ENCODE measurements at regions not wholly inside any gene's neighbourhood (a gene's known extent, or its start where the extent isn't known, plus 50 kb on each side); places are given as distances from the start of the nearest gene placed in this dataset.

GRCh38 chrX:38988301-38988700, 187.0 kb downstream of the MID1IP1 start:
- no peak overlapping the region for H3K27ac ChIP-seq (ENCODE audit: low read length)
- no peaks in the 10 kb centered on the region for H3K9me3 ChIP-seq (ENCODE audit: control insufficient read depth in 2 of 2, low read length in 2 of 2)
- H3K36me3 ChIP-seq (ENCODE audit: control insufficient read depth in 2 of 2, insufficient read depth in 2 of 2, low read length in 2 of 2), result no peaks in the 10 kb centered on the region
- H3K9ac ChIP-seq (ENCODE audit: low read length in 2 of 2), result no peak overlapping the region
- peaks cover 0 to 3% of the 10 kb centered on the region in 2 donors for H3K27me3 ChIP-seq (ENCODE audit: control insufficient read depth in 1 of 2, insufficient read depth in 2 of 2, low read length in 2 of 2)
- H3K4me1 ChIP-seq (ENCODE audit: control insufficient read depth, insufficient read depth, low read length), result no peaks in the 10 kb centered on the region
- H3K4me3 ChIP-seq (ENCODE audit: low read length in 2 of 2), result no peak overlapping the region

- no peak overlapping the region for H3K27ac ChIP-seq (ENCODE audit: low read length)
- H3K9me3 ChIP-seq (ENCODE audit: control insufficient read depth in 2 of 2, low read length in 2 of 2), result no peaks in the 10 kb centered on the region
- no peaks in the 10 kb centered on the region for H3K4me1 ChIP-seq (ENCODE audit: control insufficient read depth, insufficient read depth, low read length)
- no peak overlapping the region for H3K9ac ChIP-seq (ENCODE audit: low read length in 2 of 2)
- no peak overlapping the region for H3K4me3 ChIP-seq (ENCODE audit: low read length in 2 of 2)
- H3K36me3 ChIP-seq (ENCODE audit: control insufficient read depth in 2 of 2, insufficient read depth in 2 of 2, low read length in 2 of 2), result no peaks in the 10 kb centered on the region
- H3K27me3 ChIP-seq (ENCODE audit: control insufficient read depth in 1 of 2, insufficient read depth in 2 of 2, low read length in 2 of 2), result peaks cover 0 to 5% of the 10 kb centered on the region in 2 donors
These were observed 187.8 kb downstream of the MID1IP1 start for GRCh38 chrX:38989076-38989475.

- H3K4me1 ChIP-seq (ENCODE audit: control insufficient read depth, insufficient read depth, low read length), result no peaks in the 10 kb centered on the region
- H3K27me3 ChIP-seq (ENCODE audit: control insufficient read depth in 1 of 2, insufficient read depth in 2 of 2, low read length in 2 of 2), result peaks cover 0 to 5% of the 10 kb centered on the region in 2 donors
- no peak overlapping the region for H3K27ac ChIP-seq (ENCODE audit: low read length)
- H3K9ac ChIP-seq (ENCODE audit: low read length in 2 of 2), result no peak overlapping the region
- no peaks in the 10 kb centered on the region for H3K9me3 ChIP-seq (ENCODE audit: control insufficient read depth in 2 of 2, low read length in 2 of 2)
- H3K4me3 ChIP-seq (ENCODE audit: low read length in 2 of 2), result no peak overlapping the region
- H3K36me3 ChIP-seq (ENCODE audit: control insufficient read depth in 2 of 2, insufficient read depth in 2 of 2, low read length in 2 of 2), result no peaks in the 10 kb centered on the region
These were observed 190.6 kb downstream of the MID1IP1 start for GRCh38 chrX:38991656-38992440.

- H3K27ac ChIP-seq (ENCODE audit: low read length), result no peak overlapping the region
- H3K36me3 ChIP-seq (ENCODE audit: control insufficient read depth in 2 of 2, insufficient read depth in 2 of 2, low read length in 2 of 2), result no peaks in the 10 kb centered on the region
- H3K27me3 ChIP-seq (ENCODE audit: control insufficient read depth in 1 of 2, insufficient read depth in 2 of 2, low read length in 2 of 2), result peaks cover 0 to 5% of the 10 kb centered on the region in 2 donors
- H3K4me3 ChIP-seq (ENCODE audit: low read length in 2 of 2), result no peak overlapping the region
- H3K9ac ChIP-seq (ENCODE audit: low read length in 2 of 2), result no peak overlapping the region
- H3K4me1 ChIP-seq (ENCODE audit: control insufficient read depth, insufficient read depth, low read length), result no peaks in the 10 kb centered on the region
- no peaks in the 10 kb centered on the region for H3K9me3 ChIP-seq (ENCODE audit: control insufficient read depth in 2 of 2, low read length in 2 of 2)
These were observed 191.3 kb downstream of the MID1IP1 start for GRCh38 chrX:38992441-38993096.

- peaks cover 0 to 5% of the 10 kb centered on the region in 2 donors for H3K27me3 ChIP-seq (ENCODE audit: control insufficient read depth in 1 of 2, insufficient read depth in 2 of 2, low read length in 2 of 2)
These were observed 192.2 kb downstream of the MID1IP1 start for GRCh38 chrX:38993500-38993899.

GRCh38 chrX:38999099-38999498, 197.8 kb downstream of the MID1IP1 start:
- Histone ChIP-seq H3K36me3 (ENCODE audit: control insufficient read depth in 2 of 2, insufficient read depth in 2 of 2, low read length in 2 of 2) (no peaks in the 10 kb centered on the region), H3K9me3 (ENCODE audit: control insufficient read depth in 2 of 2, low read length in 2 of 2) (no peaks in the 10 kb centered on the region)

More at GRCh38 chrX:38993500-38993899, 192.2 kb downstream of the MID1IP1 start:
- H3K27ac ChIP-seq (ENCODE audit: low read length), result no peak overlapping the region
- H3K4me1 ChIP-seq (ENCODE audit: control insufficient read depth, insufficient read depth, low read length), result no peaks in the 10 kb centered on the region
- no peak overlapping the region for H3K9ac ChIP-seq (ENCODE audit: low read length in 2 of 2)
- no peak overlapping the region for H3K4me3 ChIP-seq (ENCODE audit: low read length in 2 of 2)
- H3K36me3 ChIP-seq (ENCODE audit: control insufficient read depth in 2 of 2, insufficient read depth in 2 of 2, low read length in 2 of 2), result no peaks in the 10 kb centered on the region
- no peaks in the 10 kb centered on the region for H3K9me3 ChIP-seq (ENCODE audit: control insufficient read depth in 2 of 2, low read length in 2 of 2)

GRCh38 chrX:38999967-39000745, 198.9 kb downstream of the MID1IP1 start:
- H3K9ac ChIP-seq (ENCODE audit: low read length in 2 of 2), result no peak overlapping the region
- no peaks in the 10 kb centered on the region for H3K9me3 ChIP-seq (ENCODE audit: control insufficient read depth in 2 of 2, low read length in 2 of 2)
- no peak overlapping the region for H3K4me3 ChIP-seq (ENCODE audit: low read length in 2 of 2)
- no peaks in the 10 kb centered on the region for H3K4me1 ChIP-seq (ENCODE audit: control insufficient read depth, insufficient read depth, low read length)
- H3K27me3 ChIP-seq (ENCODE audit: control insufficient read depth in 1 of 2, insufficient read depth in 2 of 2, low read length in 2 of 2), result no peaks in the 10 kb centered on the region
- H3K27ac ChIP-seq (ENCODE audit: low read length), result no peak overlapping the region
- no peaks in the 10 kb centered on the region for H3K36me3 ChIP-seq (ENCODE audit: control insufficient read depth in 2 of 2, insufficient read depth in 2 of 2, low read length in 2 of 2)

More at GRCh38 chrX:38999099-38999498, 197.8 kb downstream of the MID1IP1 start:
- Histone ChIP-seq H3K4me3 (ENCODE audit: low read length in 2 of 2) (no peak overlapping the region), H3K9ac (ENCODE audit: low read length in 2 of 2) (no peak overlapping the region), H3K27me3 (ENCODE audit: control insufficient read depth in 1 of 2, insufficient read depth in 2 of 2, low read length in 2 of 2) (no peaks in the 10 kb centered on the region), H3K27ac (ENCODE audit: low read length) (no peak overlapping the region), H3K4me1 (ENCODE audit: control insufficient read depth, insufficient read depth, low read length) (no peaks in the 10 kb centered on the region)

GRCh38 chrX:39000802-39001201, 199.5 kb downstream of the MID1IP1 start:
- Histone ChIP-seq H3K27ac (ENCODE audit: low read length) (no peak overlapping the region), H3K9me3 (ENCODE audit: control insufficient read depth in 2 of 2, low read length in 2 of 2) (no peaks in the 10 kb centered on the region), H3K36me3 (ENCODE audit: control insufficient read depth in 2 of 2, insufficient read depth in 2 of 2, low read length in 2 of 2) (no peaks in the 10 kb centered on the region), H3K27me3 (ENCODE audit: control insufficient read depth in 1 of 2, insufficient read depth in 2 of 2, low read length in 2 of 2) (no peaks in the 10 kb centered on the region), H3K4me3 (ENCODE audit: low read length in 2 of 2) (no peak overlapping the region), H3K9ac (ENCODE audit: low read length in 2 of 2) (no peak overlapping the region), H3K4me1 (ENCODE audit: control insufficient read depth, insufficient read depth, low read length) (no peaks in the 10 kb centered on the region)

- H3K27me3 ChIP-seq (ENCODE audit: control insufficient read depth in 1 of 2, insufficient read depth in 2 of 2, low read length in 2 of 2), result no peaks in the 10 kb centered on the region
- H3K4me3 ChIP-seq (ENCODE audit: low read length in 2 of 2), result no peak overlapping the region
- no peaks in the 10 kb centered on the region for H3K9me3 ChIP-seq (ENCODE audit: control insufficient read depth in 2 of 2, low read length in 2 of 2)
These were observed 201.2 kb downstream of the MID1IP1 start for GRCh38 chrX:39002466-39002865.

GRCh38 chrX:39008549-39008948, 207.3 kb downstream of the MID1IP1 start:
- no peaks in the 10 kb centered on the region for H3K4me1 ChIP-seq (ENCODE audit: control insufficient read depth, insufficient read depth, low read length)
- no peak overlapping the region for H3K9ac ChIP-seq (ENCODE audit: low read length in 2 of 2)
- no peak overlapping the region for H3K27ac ChIP-seq (ENCODE audit: low read length)
- no peaks in the 10 kb centered on the region for H3K36me3 ChIP-seq (ENCODE audit: control insufficient read depth in 2 of 2, insufficient read depth in 2 of 2, low read length in 2 of 2)
- no peaks in the 10 kb centered on the region for H3K9me3 ChIP-seq (ENCODE audit: control insufficient read depth in 2 of 2, low read length in 2 of 2)
- H3K4me3 ChIP-seq (ENCODE audit: low read length in 2 of 2), result no peak overlapping the region
- H3K27me3 ChIP-seq (ENCODE audit: control insufficient read depth in 1 of 2, insufficient read depth in 2 of 2, low read length in 2 of 2), result peaks cover 0 to 11% of the 10 kb centered on the region in 2 donors

More at GRCh38 chrX:39002466-39002865, 201.2 kb downstream of the MID1IP1 start:
- Histone ChIP-seq H3K36me3 (ENCODE audit: control insufficient read depth in 2 of 2, insufficient read depth in 2 of 2, low read length in 2 of 2) (no peaks in the 10 kb centered on the region), H3K27ac (ENCODE audit: low read length) (no peak overlapping the region), H3K4me1 (ENCODE audit: control insufficient read depth, insufficient read depth, low read length) (no peaks in the 10 kb centered on the region), H3K9ac (ENCODE audit: low read length in 2 of 2) (no peak overlapping the region)
